ENCODE measurements at regions not wholly inside any gene's neighbourhood (a gene's known extent, or its start where the extent isn't known, plus 50 kb on each side); places are given as distances from the start of the nearest gene placed in this dataset.

GRCh38 chr14:101171650-101172049, 268.1 kb upstream of the RTL1 start:
- WGBS, 5 donors = 81 to 88% (median 86%) methylated on average over 5 of the region's 5 CpGs
- no peaks in the 10 kb centered on the region for H3K4me1 ChIP-seq
- H3K9me3 ChIP-seq = peaks cover 0 to 36% (median 19%) of the 10 kb centered on the region in 4 donors
- intact Hi-C loops (cut with DNase I; ENCODE audit: low total_unique reads) = no loop called here
- H3K27me3 ChIP-seq = no peaks in the 10 kb centered on the region
- no peaks in the 10 kb centered on the region for H3K36me3 ChIP-seq
- no peak overlapping the region for H3K27ac ChIP-seq
- no peak overlapping the region for H3K4me3 ChIP-seq
- no peak for DNase-seq
- TF ChIP-seq CTCF (IDR thresholded peaks at IDR 0.05) = no peak
- no peak for TF ChIP-seq EP300 (IDR thresholded peaks at IDR 0.05)
- no peak for TF ChIP-seq POLR2A (IDR thresholded peaks at IDR 0.05)
- TF ChIP-seq POLR2AphosphoS5 (IDR thresholded peaks at IDR 0.05) = no peak

- DNase-seq = no peak
- no peaks in the 10 kb centered on the region for H3K27me3 ChIP-seq
- H3K4me1 ChIP-seq = no peaks in the 10 kb centered on the region
- 71 to 80% (median 75%) methylated on average over 9 of the region's 9 CpGs for WGBS, 5 donors
- H3K9me3 ChIP-seq = peaks cover 0 to 15% (median 4%) of the 10 kb centered on the region in 4 donors
- no peaks in the 10 kb centered on the region for H3K36me3 ChIP-seq
- H3K4me3 ChIP-seq = no peak overlapping the region
- H3K27ac ChIP-seq = no peak overlapping the region
- TF ChIP-seq CTCF (IDR thresholded peaks at IDR 0.05) (no peak), POLR2A (IDR thresholded peaks at IDR 0.05) (no peak), POLR2AphosphoS5 (IDR thresholded peaks at IDR 0.05) (no peak), EP300 (IDR thresholded peaks at IDR 0.05) (no peak)
- intact Hi-C loops (cut with DNase I; ENCODE audit: low total_unique reads) = no loop called here
Measured at GRCh38 chr14:101173698-101174521, 270.4 kb upstream of the RTL1 start.

GRCh38 chr14:101174522-101174838, 271.0 kb upstream of the RTL1 start:
- H3K4me3 ChIP-seq = no peak overlapping the region
- H3K27me3 ChIP-seq = no peaks in the 10 kb centered on the region
- no peak for DNase-seq
- H3K4me1 ChIP-seq = no peaks in the 10 kb centered on the region
- 77 to 95% (median 85%) methylated on average over 10 to 12 of the region's 12 CpGs for WGBS, 5 donors
- intact Hi-C loops (cut with DNase I; ENCODE audit: low total_unique reads) = no loop called here
- H3K36me3 ChIP-seq = no peaks in the 10 kb centered on the region
- no peak overlapping the region for H3K27ac ChIP-seq
- H3K9me3 ChIP-seq = peaks cover 0 to 11% (median 6%) of the 10 kb centered on the region in 4 donors
- no peak for TF ChIP-seq EP300 (IDR thresholded peaks at IDR 0.05)
- TF ChIP-seq POLR2A (IDR thresholded peaks at IDR 0.05) = no peak
- TF ChIP-seq POLR2AphosphoS5 (IDR thresholded peaks at IDR 0.05) = no peak
- no peak for TF ChIP-seq CTCF (IDR thresholded peaks at IDR 0.05)

- Histone ChIP-seq H3K4me1 (no peaks in the 10 kb centered on the region), H3K27ac (no peak overlapping the region), H3K27me3 (no peaks in the 10 kb centered on the region), H3K4me3 (no peak overlapping the region), H3K9me3 (peaks cover 0 to 16% (median 12%) of the 10 kb centered on the region in 4 donors), H3K36me3 (no peaks in the 10 kb centered on the region)
- no peak for DNase-seq
- intact Hi-C loops (cut with DNase I; ENCODE audit: low total_unique reads) = no loop called here
- WGBS, 5 donors = 52 to 73% (median 60%) methylated on average over 8 to 9 of the region's 9 CpGs
- TF ChIP-seq POLR2A (IDR thresholded peaks at IDR 0.05) (no peak), POLR2AphosphoS5 (IDR thresholded peaks at IDR 0.05) (no peak), CTCF (IDR thresholded peaks at IDR 0.05) (no peak), EP300 (IDR thresholded peaks at IDR 0.05) (no peak)
Measured at GRCh38 chr14:101174980-101175606, 271.6 kb upstream of the RTL1 start.
